GM12878 (cell line): ENCODE measurements at regions not wholly inside any gene's neighbourhood (a gene's known extent, or its start where the extent isn't known, plus 50 kb on each side); places are given as distances from the start of the nearest gene placed in this dataset.

Experiments
- ATAC-seq: fragments of 200-7000 bp; cut with Tn5 transposase; 3 replicates; pipeline ENCODE4 v1.9.1; 2020; ENCODE audit warnings: mild to moderate bottlenecking, moderate library complexity
- BruUV-seq: library from RNA; stranded (reverse); fragments of 400-500 nt; replicated peaks from 2 replicates; lab custom pipeline; 2021; lab: Mats Ljungman, UMichigan
- CTCF ChIA-PET: fragments of 300-600 bp; sonication (Branson Sonifier 250); formaldehyde crosslinking; extraction: SDS; loops from one replicate; lab custom pipeline; 2021; ENCODE audit warnings: inconsistent platforms; lab: Yijun Ruan, JAX
- POLR2A ChIA-PET: fragments of 350-600 bp; formaldehyde crosslinking; extraction: SDS; loops from one replicate; lab custom pipeline; 2021; ENCODE audit warnings: inconsistent platforms; lab: Charles Lee
- RAD21 ChIA-PET: fragments of 300-600 bp; sonication (Branson Sonifier 250); formaldehyde crosslinking; loops from one replicate; lab custom pipeline; 2023; ENCODE audit warnings: antibody characterized with exemption; ENCODE audit not compliant: unreplicated experiment; lab: Charles Lee
- SMC1A ChIA-PET: fragments of 300-600 bp; sonication (Branson Sonifier 250); formaldehyde crosslinking; loops from one replicate; lab custom pipeline; 2023; ENCODE audit not compliant: unreplicated experiment, uncharacterized antibody; lab: Charles Lee
- DNase-seq: peaks from one replicate; pipeline ENCODE4 v3.0.0-alpha.2; 2011; ENCODE audit warnings: low read depth, low spot score
- FAIRE-seq: peaks from 3 replicates; lab custom pipeline; 2011; peaks lifted over from hg19 to GRCh38; lab: Jason Lieb, UNC
- H2AFZ ChIP-seq: 2 replicates; pipeline ENCODE4 v1.6.0; 2011; ENCODE audit warnings: low read depth, low read length, control low read depth; ENCODE audit not compliant: control insufficient read depth
- H3K27ac ChIP-seq: 2 replicates; pipeline ENCODE4 v1.5.1; 2011; ENCODE audit warnings: control low read depth; ENCODE audit not compliant: control insufficient read depth, insufficient read depth
- H3K27me3 ChIP-seq, 2 experiments: replicated peaks in 1 of 2; 2 replicates each; pipeline versions ENCODE4 v1.6.0 to v1.6.1; 2011; ENCODE audit warnings: low read length in 1 of 2; ENCODE audit not compliant: control insufficient read depth in 2 of 2, insufficient read depth in 2 of 2
- H3K36me3 ChIP-seq, 2 experiments: 2 replicates each; pipeline ENCODE4 v1.5.1; 2011; ENCODE audit warnings: low read length in 1 of 2; ENCODE audit not compliant: control insufficient read depth in 2 of 2, insufficient read depth in 2 of 2
- H3K4me1 ChIP-seq: 2 replicates; pipeline ENCODE4 v1.6.1; 2011; ENCODE audit warnings: mild to moderate bottlenecking, low read length, moderate library complexity, mixed read lengths; ENCODE audit not compliant: control insufficient read depth, insufficient read depth
- H3K4me2 ChIP-seq: 2 replicates; pipeline ENCODE4 v1.6.0; 2011; ENCODE audit warnings: control low read depth; ENCODE audit not compliant: control insufficient read depth, insufficient read depth
- H3K4me3 ChIP-seq: fragments of 200-600 bp; sonication (generic); 2 replicates; pipeline ENCODE4 v1.5.1; 2016
- H3K79me2 ChIP-seq: 2 replicates; pipeline ENCODE4 v1.6.0; 2011; ENCODE audit warnings: low read length; ENCODE audit not compliant: control insufficient read depth, insufficient read depth
- H3K9ac ChIP-seq: 2 replicates; pipeline ENCODE4 v1.8.0; 2011; ENCODE audit warnings: low read length, control low read depth, mixed read lengths; ENCODE audit not compliant: control insufficient read depth, insufficient read depth
- H3K9me3 ChIP-seq: replicated peaks from 3 replicates; pipeline ENCODE4 v1.5.1; 2011; ENCODE audit warnings: mild to moderate bottlenecking, low read length; ENCODE audit not compliant: control insufficient read depth, insufficient read depth
- H4K20me1 ChIP-seq: 2 replicates; pipeline ENCODE4 v1.6.0; 2011; ENCODE audit not compliant: control insufficient read depth, insufficient read depth
- E4F1 ChIP-seq: fragments of 450-650 bp; IDR thresholded peaks from 2 replicates; pipeline ENCODE4 v1.6.1; 2018; ENCODE audit warnings: borderline replicate concordance, mild to moderate bottlenecking; ENCODE audit not compliant: partially characterized antibody
- EZH2 ChIP-seq: IDR thresholded peaks from 2 replicates; pipeline ENCODE4 v1.6.1; 2012; ENCODE audit warnings: low read depth, mild to moderate bottlenecking, control low read depth, inconsistent platforms, low read length, borderline replicate concordance; ENCODE audit not compliant: control insufficient read depth
- GABPA ChIP-seq: IDR thresholded peaks from 2 replicates; pipeline ENCODE4 v1.6.1; 2014; ENCODE audit warnings: antibody characterized with exemption, low read depth, mild to moderate bottlenecking, inconsistent platforms
- HDAC2 ChIP-seq: fragments of 200-600 bp; sonication (generic); IDR thresholded peaks from 2 replicates; pipeline ENCODE4 v1.6.1; 2017
- HDGF ChIP-seq: fragments of 450-650 bp; IDR thresholded peaks from 2 replicates; pipeline ENCODE4 v1.6.1; 2016; ENCODE audit warnings: antibody characterized with exemption
- IKZF2 ChIP-seq, 2 experiments: fragments of 450-650 bp; IDR thresholded peaks; 2 replicates each; pipeline ENCODE4 v1.6.1; 2017; ENCODE audit warnings: mild to moderate bottlenecking in 2 of 2, moderate library complexity in 2 of 2
- IRF4 ChIP-seq: IDR thresholded peaks from 2 replicates; pipeline ENCODE4 v1.6.1; 2011; ENCODE audit warnings: low read depth, low read length
- KAT2A ChIP-seq: conservative IDR thresholded peaks from 2 replicates; pipeline ENCODE4 v1.6.1; 2011; ENCODE audit warnings: low read depth, low read length; ENCODE audit not compliant: control insufficient read depth
- NFYA ChIP-seq: IDR thresholded peaks from 2 replicates; pipeline ENCODE4 v1.6.1; 2011; ENCODE audit warnings: low read depth, mild to moderate bottlenecking, low read length, improper control_type of control experiment, borderline replicate concordance
- PAX8 ChIP-seq: fragments of 450-650 bp; IDR thresholded peaks from 2 replicates; pipeline ENCODE4 v1.6.1; 2017; ENCODE audit warnings: mild to moderate bottlenecking, moderate library complexity
- RFX5 ChIP-seq: IDR thresholded peaks from 2 replicates; pipeline ENCODE4 v1.6.1; 2011; ENCODE audit warnings: low read depth, low read length, improper control_type of control experiment
- SIN3A ChIP-seq: IDR thresholded peaks from 2 replicates; pipeline ENCODE4 v1.6.1; 2012; ENCODE audit warnings: low read depth, low read length, improper control_type of control experiment
- SMAD1 ChIP-seq: fragments of 450-650 bp; IDR thresholded peaks from 2 replicates; pipeline ENCODE4 v1.6.1; 2018; ENCODE audit warnings: mild to moderate bottlenecking, low read depth; ENCODE audit not compliant: partially characterized antibody
- TCF3 ChIP-seq: IDR thresholded peaks from 2 replicates; pipeline ENCODE4 v1.6.1; 2012; ENCODE audit warnings: low read depth, mild to moderate bottlenecking, low read length, borderline replicate concordance; ENCODE audit not compliant: insufficient read depth
- ZBED1 ChIP-seq: IDR thresholded peaks from 2 replicates; pipeline ENCODE4 v1.6.1; 2016; ENCODE audit warnings: borderline replicate concordance
- ZNF622 ChIP-seq: fragments of 450-650 bp; IDR thresholded peaks from 2 replicates; pipeline ENCODE4 v1.6.1; 2017; ENCODE audit warnings: mild to moderate bottlenecking, inconsistent platforms
- ZZZ3 ChIP-seq: IDR thresholded peaks from 2 replicates; pipeline ENCODE4 v1.6.1; 2011; ENCODE audit warnings: low read depth; ENCODE audit not compliant: control insufficient read depth, insufficient read length
- WGBS: methylation state at CpG from one replicate; pipeline ENCODE4 v1.1.6; 2016; ENCODE audit warnings: low lambda C conversion rate; ENCODE audit not compliant: insufficient replicate concordance, insufficient coverage; ENCODE audit errors: missing lambda C conversion rate; 5-methylcytosine and 5-hydroxymethylcytosine counted together
- in situ Hi-C: fragments of 300-500 bp; cut with MboI; formaldehyde crosslinking; loops from 9 replicates; pipeline ENCODE4 v1.14.3; 2018; ENCODE audit warnings: mixed read lengths
- intact Hi-C: fragments of 100-400 bp; cut with micrococcal nuclease; formaldehyde crosslinking; loops from one replicate; pipeline ENCODE4 v1.14.2; 2022; ENCODE audit not compliant: unreplicated experiment
- TF ChIP-seq, protein P1 (sequence below): IDR thresholded peaks from 2 replicates; pipeline ENCODE4 v1.6.1; 2012; ENCODE audit warnings: low read depth, low read length, improper control_type of control experiment

DNA sequence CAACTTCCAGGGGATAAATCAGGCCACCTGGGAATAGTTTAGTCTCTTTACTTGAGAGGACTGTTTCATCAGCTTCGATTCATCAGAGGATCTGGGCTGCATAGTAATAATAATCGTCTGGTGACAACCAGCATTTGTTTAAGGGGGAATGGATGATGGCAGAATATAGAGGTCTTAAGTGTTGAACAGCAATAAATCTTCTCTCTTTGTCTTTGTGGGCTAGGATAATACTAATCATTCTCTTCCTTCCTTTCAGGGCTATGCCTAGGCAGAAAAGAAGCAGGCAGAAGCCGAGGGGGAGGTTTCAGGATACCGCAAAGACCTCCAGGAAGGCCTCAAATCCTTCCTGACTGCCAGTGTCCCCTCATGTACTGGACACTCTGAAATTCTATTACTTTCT is 150.4 kb upstream of the GAREM1 start:
- Histone ChIP-seq H3K36me3 (no peaks in the 10 kb centered on the region), H3K27me3 (no peaks in the 10 kb centered on the region; a peak in 1 of 4 replicates), H3K9ac (no peak overlapping the region), H3K27ac (no peak overlapping the region), H3K4me2 (no peak overlapping the region), H3K9me3 (no peaks in the 10 kb centered on the region), H3K79me2 (no peaks in the 10 kb centered on the region), H3K4me1 (no peaks in the 10 kb centered on the region), H2AFZ (no peak overlapping the region), H4K20me1 (no peaks in the 10 kb centered on the region), H3K4me3 (no peak overlapping the region)
- POLR2A ChIA-PET = no interaction called here
- no TSS peak for BruUV-seq
- in situ Hi-C loops (no loop called here), intact Hi-C loops (no loop called here)
- no peak for FAIRE-seq
- DNase-seq = no peak
- TF ChIP-seq E4F1 (no peak), HDAC2 (no peak), KAT2A (no peak), GABPA (no peak), IRF4 (no peak), TCF3 (no peak), PAX8 (no peak), SIN3A (no peak), ZZZ3 (no peak), ZNF622 (no peak), ZBED1 (no peak), SMAD1 (no peak), HDGF (no peak), IKZF2 (IDR thresholded peaks at IDR 0.05) (no peak), EZH2 (no peak), NFYA (no peak), RFX5 (no peak)
- TF ChIP-seq, protein P1, sequence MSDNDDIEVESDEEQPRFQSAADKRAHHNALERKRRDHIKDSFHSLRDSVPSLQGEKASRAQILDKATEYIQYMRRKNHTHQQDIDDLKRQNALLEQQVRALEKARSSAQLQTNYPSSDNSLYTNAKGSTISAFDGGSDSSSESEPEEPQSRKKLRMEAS = no peak
- no peak for ATAC-seq
- SMC1A ChIA-PET = interaction anchor here (0.9 kb wide), 1 partner anchor 10 kb away, joined by 4 read pairs; no protein-coding TSS in a partner anchor
- WGBS = 1% methylated on average over 4 of the region's 4 CpGs
- RAD21 ChIA-PET = no interaction called here
- CTCF ChIA-PET = no interaction called here
